H1 (cell line): ENCODE measurements at regions not wholly inside any gene's neighbourhood (a gene's known extent, or its start where the extent isn't known, plus 50 kb on each side); places are given as distances from the start of the nearest gene placed in this dataset.

Experiments
- BCL11A ChIP-seq, 2 experiments: IDR thresholded peaks; one replicate each; pipeline ENCODE4 v1.6.1; 2011; ENCODE audit warnings: low read depth in 2 of 2, low read length in 2 of 2, mild to moderate bottlenecking in 2 of 2
- HDAC2 ChIP-seq, 2 experiments: fragments of 300-600 bp in 1 of 2; sonication (generic) in 1 of 2; IDR thresholded peaks; 2 replicates each; pipeline ENCODE4 v1.6.1; 2011 to 2012; ENCODE audit warnings: low read depth in 2 of 2, low read length in 2 of 2, mild to moderate bottlenecking in 2 of 2, moderate library complexity in 2 of 2, borderline replicate concordance in 1 of 2, inconsistent platforms in 1 of 2
- NRF1 ChIP-seq: IDR thresholded peaks from 2 replicates; pipeline ENCODE4 v1.6.1; 2011; ENCODE audit warnings: mild to moderate bottlenecking, low read depth, low read length, improper control_type of control experiment

DNA sequence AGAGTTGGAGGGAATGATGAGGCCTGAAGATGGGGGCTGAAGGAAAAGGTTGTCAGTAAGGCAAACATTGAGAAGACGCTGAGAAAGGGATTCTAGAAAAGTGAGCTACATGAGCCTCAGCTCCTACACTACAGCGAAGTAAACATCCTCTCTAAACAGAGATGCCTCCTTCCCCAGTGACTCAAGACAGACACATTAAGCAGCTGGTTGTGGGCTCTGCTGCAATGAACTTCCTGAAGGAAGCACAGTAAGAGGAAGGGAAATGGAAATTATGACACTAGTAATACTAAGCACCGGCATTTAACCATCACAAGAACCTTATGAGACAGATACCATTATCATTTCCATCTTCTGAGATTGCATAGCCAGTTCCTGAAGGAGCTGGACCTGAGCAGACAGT lies 190.5 kb downstream of the C11orf87 start (continued):
- no peak for TF ChIP-seq HDAC2 (IDR thresholded peaks at IDR 0.05; ENCODE audit: borderline replicate concordance in 1 of 2, low read depth in 2 of 2, low read length in 2 of 2)
- no peak for TF ChIP-seq BCL11A (IDR thresholded peaks at IDR 0.05; ENCODE audit: low read depth in 2 of 2, low read length in 2 of 2)
- no peak for TF ChIP-seq NRF1
